ENCODE measurements at regions not wholly inside any gene's neighbourhood (a gene's known extent, or its start where the extent isn't known, plus 50 kb on each side); places are given as distances from the start of the nearest gene placed in this dataset.

GRCh38 chr9:108528231-108528630 is 327.6 kb downstream of the ACTL7B start:
- Histone ChIP-seq H4K20me1 (ENCODE audit: control insufficient read depth, extremely low read depth, insufficient read depth, low read length) (no peaks in the 10 kb centered on the region), H3K4me3 (ENCODE audit: control insufficient read depth in 2 of 3, extremely low read depth in 1 of 3, insufficient read depth in 2 of 3, low read depth in 1 of 3, low read length in 3 of 3) (no peak overlapping the region), H3K9ac (ENCODE audit: control insufficient read depth, extremely low read depth, insufficient read depth, low read length) (no peak overlapping the region), H3K4me2 (ENCODE audit: control insufficient read depth, extremely low read depth, insufficient read depth, low read depth, low read length) (no peak overlapping the region), H2AFZ (ENCODE audit: control insufficient read depth, low read length) (no peak overlapping the region), H3K27me3 (ENCODE audit: control insufficient read depth, extremely low read depth, insufficient read depth, low read length) (no peaks in the 10 kb centered on the region), H3K36me3 (ENCODE audit: control insufficient read depth in 2 of 2, extremely low read depth in 1 of 2, insufficient read depth in 2 of 2, low read length in 2 of 2) (no peaks in the 10 kb centered on the region), H3K9me1 (ENCODE audit: control insufficient read depth, extremely low read depth, insufficient read depth, low read length) (no peaks in the 10 kb centered on the region), H3K79me2 (ENCODE audit: control insufficient read depth, insufficient read depth, low read length) (no peaks in the 10 kb centered on the region), H3K4me1 (ENCODE audit: control insufficient read depth, extremely low read depth, insufficient read depth, low read length) (no peaks in the 10 kb centered on the region), H3K27ac (ENCODE audit: control insufficient read depth, insufficient read depth, low read length) (no peak overlapping the region), H3K9me3 (ENCODE audit: control insufficient read depth, low read depth, low read length) (peaks cover 3% of the 10 kb centered on the region)
- dilution Hi-C loops (cut with MboI; ENCODE audit: extremely low pct_ligation_motif_present, low sequenced_read_pairs) = no loop called here
- no peak for DNase-seq (ENCODE audit: low read depth, low spot score)
- FAIRE-seq = peak; percentile 13
- TF ChIP-seq EZH2 (IDR thresholded peaks at IDR 0.05; ENCODE audit: low read length) (no peak), CTCF (optimal IDR thresholded peaks at IDR 0.05 in 1 of 3, IDR thresholded peaks at IDR 0.05 in 1 of 3, conservative IDR thresholded peaks at IDR 0.05 in 1 of 3; ENCODE audit: extremely low read depth in 1 of 3, insufficient read depth in 2 of 3, low read length in 3 of 3) (no peak)

GRCh38 chr9:108526518-108526917 is 329.3 kb downstream of the ACTL7B start:
- no peaks in the 10 kb centered on the region for H3K79me2 ChIP-seq (ENCODE audit: control insufficient read depth, insufficient read depth, low read length)
- dilution Hi-C loops (cut with MboI; ENCODE audit: extremely low pct_ligation_motif_present, low sequenced_read_pairs) = no loop called here
- no peak for DNase-seq (ENCODE audit: low read depth, low spot score)
- no peaks in the 10 kb centered on the region for H3K9me1 ChIP-seq (ENCODE audit: control insufficient read depth, extremely low read depth, insufficient read depth, low read length)
- H3K4me2 ChIP-seq (ENCODE audit: control insufficient read depth, extremely low read depth, insufficient read depth, low read depth, low read length) = no peak overlapping the region
- no peak for FAIRE-seq
- no peaks in the 10 kb centered on the region for H3K9me3 ChIP-seq (ENCODE audit: control insufficient read depth, low read depth, low read length)
- no peak overlapping the region for H3K9ac ChIP-seq (ENCODE audit: control insufficient read depth, extremely low read depth, insufficient read depth, low read length)
- no peaks in the 10 kb centered on the region for H3K27me3 ChIP-seq (ENCODE audit: control insufficient read depth, extremely low read depth, insufficient read depth, low read length)
- H3K36me3 ChIP-seq (ENCODE audit: control insufficient read depth in 2 of 2, extremely low read depth in 1 of 2, insufficient read depth in 2 of 2, low read length in 2 of 2) = no peaks in the 10 kb centered on the region
- TF ChIP-seq EZH2 (IDR thresholded peaks at IDR 0.05; ENCODE audit: low read length) = no peak
- no peak for TF ChIP-seq CTCF (optimal IDR thresholded peaks at IDR 0.05 in 1 of 3, IDR thresholded peaks at IDR 0.05 in 1 of 3, conservative IDR thresholded peaks at IDR 0.05 in 1 of 3; ENCODE audit: extremely low read depth in 1 of 3, insufficient read depth in 2 of 3, low read length in 3 of 3)
- no peak overlapping the region for H3K27ac ChIP-seq (ENCODE audit: control insufficient read depth, insufficient read depth, low read length)
- no peak overlapping the region for H2AFZ ChIP-seq (ENCODE audit: control insufficient read depth, low read length)
- no peaks in the 10 kb centered on the region for H4K20me1 ChIP-seq (ENCODE audit: control insufficient read depth, extremely low read depth, insufficient read depth, low read length)
- no peaks in the 10 kb centered on the region for H3K4me1 ChIP-seq (ENCODE audit: control insufficient read depth, extremely low read depth, insufficient read depth, low read length)
- no peak overlapping the region for H3K4me3 ChIP-seq (ENCODE audit: control insufficient read depth in 2 of 3, extremely low read depth in 1 of 3, insufficient read depth in 2 of 3, low read depth in 1 of 3, low read length in 3 of 3)

Data from keratinocyte (primary cell).